Ishikawa (cell line): ENCODE measurements at regions not wholly inside any gene's neighbourhood (a gene's known extent, or its start where the extent isn't known, plus 50 kb on each side); places are given as distances from the start of the nearest gene placed in this dataset.

ENCODE experiments used
- EP300 ChIP-seq: IDR thresholded peaks from 2 replicates; pipeline ENCODE4 v1.6.1; 2012; ENCODE audit warnings: borderline replicate concordance
- RAD21 ChIP-seq: IDR thresholded peaks from 2 replicates; pipeline ENCODE4 v1.6.1; 2012; ENCODE audit warnings: low read depth

- no peak for TF ChIP-seq EP300
- TF ChIP-seq RAD21, result no peak
Observed at GRCh38 chr13:33345842-33346241, 60.3 kb upstream of the STARD13 start.
